PC-3 (cell line): ENCODE measurements at regions not wholly inside any gene's neighbourhood (a gene's known extent, or its start where the extent isn't known, plus 50 kb on each side); places are given as distances from the start of the nearest gene placed in this dataset.

Experiments
- ATAC-seq: fragments of 200-7000 bp; cut with Tn5 transposase; 2 replicates; pipeline ENCODE4 v1.9.1; 2020; ENCODE audit warnings: mild to moderate bottlenecking, moderate library complexity
- BruUV-seq: library from RNA; stranded (reverse); fragments of 400-500 nt; replicated peaks from 2 replicates; lab custom pipeline; 2021; lab: Mats Ljungman, UMichigan
- CTCF ChIA-PET: fragments of 300-600 bp; sonication (Branson Sonifier 250); formaldehyde crosslinking; loops from one replicate; lab custom pipeline; 2022; ENCODE audit warnings: antibody characterized with exemption; lab: Charles Lee
- POLR2A ChIA-PET: fragments of 300-600 bp; sonication (Branson Sonifier 250); formaldehyde crosslinking; loops from one replicate; lab custom pipeline; 2022; ENCODE audit warnings: antibody characterized with exemption; ENCODE audit not compliant: unreplicated experiment; lab: Charles Lee
- DNase-seq: peaks from one replicate; pipeline ENCODE4 v3.0.0-alpha.2; 2015
- H2AFZ ChIP-seq: fragments of 300-600 bp; sonication (generic); 2 replicates; pipeline ENCODE4 v1.6.0; 2016; ENCODE audit warnings: antibody characterized with exemption, low read length
- H3F3A ChIP-seq: fragments of 300-600 bp; sonication (generic); one replicate; pipeline ENCODE4 v1.6.0; 2017; ENCODE audit warnings: antibody characterized with exemption, low read length, control low read depth, mild to moderate bottlenecking; ENCODE audit not compliant: unreplicated experiment
- H3K27ac ChIP-seq: fragments of 300-600 bp; sonication (generic); 2 replicates; pipeline ENCODE4 v1.5.1; 2016; ENCODE audit warnings: mild to moderate bottlenecking, low read length
- H3K27me3 ChIP-seq: fragments of 300-600 bp; sonication (generic); 2 replicates; pipeline ENCODE4 v1.6.1; 2016; ENCODE audit warnings: low read length, mixed read lengths
- H3K36me3 ChIP-seq: fragments of 300-600 bp; sonication (generic); 2 replicates; pipeline ENCODE4 v1.6.1; 2016; ENCODE audit warnings: low read depth, mixed run types, low read length, mixed read lengths
- H3K4me1 ChIP-seq: fragments of 300-600 bp; sonication (generic); 2 replicates; pipeline ENCODE4 v1.5.1; 2016; ENCODE audit warnings: low read length; ENCODE audit not compliant: insufficient read depth
- H3K4me2 ChIP-seq: fragments of 300-600 bp; sonication (generic); 2 replicates; pipeline ENCODE4 v1.6.0; 2016; ENCODE audit warnings: low read length
- H3K4me3 ChIP-seq: fragments of 300-600 bp; sonication (generic); 2 replicates; pipeline ENCODE4 v1.5.1; 2016; ENCODE audit warnings: mild to moderate bottlenecking, low read length, mixed read lengths
- H3K79me2 ChIP-seq: fragments of 300-600 bp; sonication (generic); 2 replicates; pipeline ENCODE4 v1.6.1; 2017; ENCODE audit warnings: low read length, mixed read lengths
- H3K9ac ChIP-seq: fragments of 300-600 bp; sonication (generic); 2 replicates; pipeline ENCODE4 v1.6.0; 2016; ENCODE audit warnings: mild to moderate bottlenecking, low read length
- H3K9me2 ChIP-seq: fragments of 300-600 bp; sonication (generic); replicated peaks from 2 replicates; pipeline ENCODE4 v1.6.1; 2016; ENCODE audit warnings: mixed run types, low read length, mixed read lengths
- H3K9me3 ChIP-seq: fragments of 300-600 bp; sonication (generic); 2 replicates; pipeline ENCODE4 v1.6.1; 2016; ENCODE audit warnings: low read length, mixed read lengths
- H4K20me1 ChIP-seq: fragments of 300-600 bp; sonication (generic); 2 replicates; pipeline ENCODE4 v1.6.1; 2016; ENCODE audit warnings: low read length, mixed read lengths
- CTCF ChIP-seq: fragments of 300-600 bp; sonication (generic); conservative IDR thresholded peaks from 2 replicates; pipeline ENCODE4 v1.5.1; 2017; ENCODE audit warnings: antibody characterized with exemption, low read depth, mild to moderate bottlenecking, low read length
- EZH2 ChIP-seq: fragments of 300-600 bp; sonication (generic); IDR thresholded peaks from one replicate; pipeline ENCODE4 v1.6.1; 2017; ENCODE audit warnings: antibody characterized with exemption, mild to moderate bottlenecking, low read length; ENCODE audit not compliant: unreplicated experiment
- EZH2phosphoT487 ChIP-seq: fragments of 300-600 bp; sonication (generic); IDR thresholded peaks from 2 replicates; pipeline ENCODE4 v1.6.1; 2018; ENCODE audit warnings: mild to moderate bottlenecking, antibody characterized with exemption, low read length, borderline replicate concordance
- intact Hi-C: fragments of 100-400 bp; cut with micrococcal nuclease; formaldehyde crosslinking; loops from 2 replicates; pipeline ENCODE4 v1.9.0; 2023

DNA sequence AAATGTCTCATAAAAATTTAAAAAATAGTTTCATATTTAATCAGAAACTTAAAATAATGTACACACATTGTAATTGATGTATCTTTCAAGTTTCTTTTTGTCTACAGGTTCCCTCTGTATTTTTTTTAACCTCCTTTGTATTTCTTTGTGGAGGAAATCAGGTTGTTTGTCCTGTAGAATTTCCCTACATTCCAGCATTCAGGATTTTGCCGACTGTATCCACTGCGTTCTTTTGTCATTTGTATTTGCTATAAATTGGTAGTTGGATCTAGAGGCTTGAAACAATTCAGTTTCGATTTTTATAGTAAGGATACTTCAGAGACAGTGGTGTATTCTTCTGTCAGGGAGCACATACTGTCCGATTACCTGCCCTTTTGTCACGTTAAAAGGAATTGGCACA, 367.2 kb downstream of the SOX2 start:
- Histone ChIP-seq H3K4me2 (no peak overlapping the region), H3K9me2 (no peaks in the 10 kb centered on the region), H4K20me1 (no peaks in the 10 kb centered on the region), H3K9ac (no peak overlapping the region), H3K79me2 (no peaks in the 10 kb centered on the region), H3K4me3 (no peak overlapping the region), H3F3A (no peaks in the 10 kb centered on the region), H3K27ac (no peak overlapping the region), H3K27me3 (peaks cover 79% of the 10 kb centered on the region), H2AFZ (no peak overlapping the region), H3K4me1 (no peaks in the 10 kb centered on the region), H3K9me3 (no peaks in the 10 kb centered on the region), H3K36me3 (no peaks in the 10 kb centered on the region)
- intact Hi-C loops, result no loop called here
- POLR2A ChIA-PET, result no interaction called here
- BruUV-seq, result no TSS peak
- no peak for TF ChIP-seq CTCF
- TF ChIP-seq EZH2, result no peak
- TF ChIP-seq EZH2phosphoT487, result no peak
- CTCF ChIA-PET, result no interaction called here
- ATAC-seq (no peak), DNase-seq (no peak)

DNA sequence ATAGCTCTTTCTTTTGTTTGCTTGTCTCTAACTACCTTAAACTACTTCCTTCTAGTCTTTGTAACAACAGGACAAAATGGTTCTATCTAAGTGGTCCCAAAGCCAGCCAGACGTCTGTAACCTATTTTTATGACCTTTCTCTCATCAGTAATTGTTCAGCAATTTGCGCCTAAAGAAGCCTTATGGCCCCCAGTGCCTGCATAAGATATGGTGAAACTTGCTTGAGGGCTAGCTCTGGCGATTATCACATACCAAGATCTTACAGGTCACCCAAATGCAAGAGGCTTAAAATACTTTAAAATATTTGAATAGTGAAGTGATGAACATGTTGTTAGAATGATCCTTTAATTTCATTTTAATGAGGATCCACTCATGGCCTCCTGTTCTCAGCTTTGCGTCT, 369.4 kb downstream of the SOX2 start:
- Histone ChIP-seq H3K36me3 (no peaks in the 10 kb centered on the region), H2AFZ (no peak overlapping the region), H4K20me1 (no peaks in the 10 kb centered on the region), H3K27ac (no peak overlapping the region), H3K4me3 (no peak overlapping the region), H3K9me2 (no peaks in the 10 kb centered on the region), H3K79me2 (no peaks in the 10 kb centered on the region), H3K4me1 (no peaks in the 10 kb centered on the region), H3K4me2 (no peak overlapping the region), H3K27me3 (peaks cover 71% of the 10 kb centered on the region), H3K9me3 (no peaks in the 10 kb centered on the region), H3K9ac (no peak overlapping the region), H3F3A (no peaks in the 10 kb centered on the region)
- ChIA-PET POLR2A (no interaction called here), CTCF (interaction anchor here (0.6 kb wide), 1 partner anchor 547 kb away, joined by 3 read pairs; no protein-coding TSS in a partner anchor)
- no peak for DNase-seq
- no peak for ATAC-seq
- BruUV-seq, result no TSS peak
- TF ChIP-seq EZH2phosphoT487 (no peak), CTCF (no peak), EZH2 (no peak)
- intact Hi-C loops, result no loop called here

GRCh38 chr3:182083112-182083511, 371.4 kb downstream of the SOX2 start:
- H3F3A ChIP-seq, result no peaks in the 10 kb centered on the region
- no peak overlapping the region for H3K4me3 ChIP-seq
- peaks cover 67% of the 10 kb centered on the region for H3K27me3 ChIP-seq
- H3K4me1 ChIP-seq, result no peaks in the 10 kb centered on the region
- H3K27ac ChIP-seq, result no peak overlapping the region
- TF ChIP-seq EZH2 (no peak), EZH2phosphoT487 (no peak), CTCF (no peak)
- no peaks in the 10 kb centered on the region for H3K9me3 ChIP-seq
- DNase-seq (peak; percentile 26), ATAC-seq (no peak)
- H4K20me1 ChIP-seq, result no peaks in the 10 kb centered on the region
- ChIA-PET CTCF (interaction anchor here (0.7 kb wide), 1 partner anchor 538 kb away, joined by 4 read pairs; no protein-coding TSS in a partner anchor), POLR2A (no interaction called here)
- no TSS peak for BruUV-seq
- intact Hi-C loops, result no loop called here
- no peak overlapping the region for H2AFZ ChIP-seq
- no peak overlapping the region for H3K4me2 ChIP-seq
- no peaks in the 10 kb centered on the region for H3K79me2 ChIP-seq
- H3K9ac ChIP-seq, result no peak overlapping the region
- H3K9me2 ChIP-seq, result no peaks in the 10 kb centered on the region
- H3K36me3 ChIP-seq, result no peaks in the 10 kb centered on the region
